ENCODE measurements at regions not wholly inside any gene's neighbourhood (a gene's known extent, or its start where the extent isn't known, plus 50 kb on each side); places are given as distances from the start of the nearest gene placed in this dataset.

GRCh38 chr1:217354895-217355294 lies 276.0 kb downstream of the GPATCH2 start (continued):
- no peak for TF ChIP-seq CHD7 (IDR thresholded peaks at IDR 0.05; ENCODE audit: low read depth, low read length)
